Panc1 (cell line): ENCODE measurements at regions not wholly inside any gene's neighbourhood (a gene's known extent, or its start where the extent isn't known, plus 50 kb on each side); places are given as distances from the start of the nearest gene placed in this dataset.

Experiments
- POLR2AphosphoS5 ChIP-seq: IDR thresholded peaks from 2 replicates; pipeline ENCODE4 v1.6.1; 2012; ENCODE audit warnings: mild to moderate bottlenecking, low read depth, low read length, moderate library complexity
- SIN3A ChIP-seq: IDR thresholded peaks from 2 replicates; pipeline ENCODE4 v1.6.1; 2012; ENCODE audit warnings: low read depth, mild to moderate bottlenecking, low read length, moderate library complexity, borderline replicate concordance; ENCODE audit not compliant: insufficient read depth
- TF ChIP-seq, protein P1 (sequence below): fragments of 450-650 bp; IDR thresholded peaks from 2 replicates; pipeline ENCODE4 v1.5.1; 2017; ENCODE audit warnings: mild to moderate bottlenecking
- TF ChIP-seq, protein P2 (sequence below), 2 experiments: IDR thresholded peaks; 2 replicates each; pipeline ENCODE4 v1.6.1; 2011 to 2012; ENCODE audit warnings: low read depth in 2 of 2, control low read depth in 1 of 2, low read length in 1 of 2, mild to moderate bottlenecking in 1 of 2, moderate library complexity in 1 of 2; ENCODE audit not compliant: insufficient read depth in 1 of 2

DNA sequence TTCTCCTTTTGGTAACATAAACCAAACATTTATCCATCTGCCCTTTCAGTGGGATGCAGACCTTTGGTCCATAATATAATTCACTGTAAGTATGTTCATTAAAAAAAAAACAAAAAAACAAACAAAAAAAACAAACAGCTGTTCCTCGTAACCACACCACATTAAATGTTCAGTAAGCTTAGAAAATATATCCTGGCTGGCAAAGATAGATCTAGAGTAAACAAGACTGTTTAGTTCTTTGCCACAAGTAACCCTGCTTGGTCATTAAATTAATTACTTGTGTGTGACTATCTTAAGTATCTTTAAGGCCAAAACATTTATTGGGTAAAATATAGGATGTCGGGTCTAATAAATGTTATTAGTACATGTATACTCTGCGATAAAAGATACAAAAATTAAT, 1717.1 kb downstream of the EFNA5 start:
- no peak for TF ChIP-seq POLR2AphosphoS5
- TF ChIP-seq, protein P1, sequence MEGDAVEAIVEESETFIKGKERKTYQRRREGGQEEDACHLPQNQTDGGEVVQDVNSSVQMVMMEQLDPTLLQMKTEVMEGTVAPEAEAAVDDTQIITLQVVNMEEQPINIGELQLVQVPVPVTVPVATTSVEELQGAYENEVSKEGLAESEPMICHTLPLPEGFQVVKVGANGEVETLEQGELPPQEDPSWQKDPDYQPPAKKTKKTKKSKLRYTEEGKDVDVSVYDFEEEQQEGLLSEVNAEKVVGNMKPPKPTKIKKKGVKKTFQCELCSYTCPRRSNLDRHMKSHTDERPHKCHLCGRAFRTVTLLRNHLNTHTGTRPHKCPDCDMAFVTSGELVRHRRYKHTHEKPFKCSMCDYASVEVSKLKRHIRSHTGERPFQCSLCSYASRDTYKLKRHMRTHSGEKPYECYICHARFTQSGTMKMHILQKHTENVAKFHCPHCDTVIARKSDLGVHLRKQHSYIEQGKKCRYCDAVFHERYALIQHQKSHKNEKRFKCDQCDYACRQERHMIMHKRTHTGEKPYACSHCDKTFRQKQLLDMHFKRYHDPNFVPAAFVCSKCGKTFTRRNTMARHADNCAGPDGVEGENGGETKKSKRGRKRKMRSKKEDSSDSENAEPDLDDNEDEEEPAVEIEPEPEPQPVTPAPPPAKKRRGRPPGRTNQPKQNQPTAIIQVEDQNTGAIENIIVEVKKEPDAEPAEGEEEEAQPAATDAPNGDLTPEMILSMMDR, result no peak
- TF ChIP-seq, protein P2, sequence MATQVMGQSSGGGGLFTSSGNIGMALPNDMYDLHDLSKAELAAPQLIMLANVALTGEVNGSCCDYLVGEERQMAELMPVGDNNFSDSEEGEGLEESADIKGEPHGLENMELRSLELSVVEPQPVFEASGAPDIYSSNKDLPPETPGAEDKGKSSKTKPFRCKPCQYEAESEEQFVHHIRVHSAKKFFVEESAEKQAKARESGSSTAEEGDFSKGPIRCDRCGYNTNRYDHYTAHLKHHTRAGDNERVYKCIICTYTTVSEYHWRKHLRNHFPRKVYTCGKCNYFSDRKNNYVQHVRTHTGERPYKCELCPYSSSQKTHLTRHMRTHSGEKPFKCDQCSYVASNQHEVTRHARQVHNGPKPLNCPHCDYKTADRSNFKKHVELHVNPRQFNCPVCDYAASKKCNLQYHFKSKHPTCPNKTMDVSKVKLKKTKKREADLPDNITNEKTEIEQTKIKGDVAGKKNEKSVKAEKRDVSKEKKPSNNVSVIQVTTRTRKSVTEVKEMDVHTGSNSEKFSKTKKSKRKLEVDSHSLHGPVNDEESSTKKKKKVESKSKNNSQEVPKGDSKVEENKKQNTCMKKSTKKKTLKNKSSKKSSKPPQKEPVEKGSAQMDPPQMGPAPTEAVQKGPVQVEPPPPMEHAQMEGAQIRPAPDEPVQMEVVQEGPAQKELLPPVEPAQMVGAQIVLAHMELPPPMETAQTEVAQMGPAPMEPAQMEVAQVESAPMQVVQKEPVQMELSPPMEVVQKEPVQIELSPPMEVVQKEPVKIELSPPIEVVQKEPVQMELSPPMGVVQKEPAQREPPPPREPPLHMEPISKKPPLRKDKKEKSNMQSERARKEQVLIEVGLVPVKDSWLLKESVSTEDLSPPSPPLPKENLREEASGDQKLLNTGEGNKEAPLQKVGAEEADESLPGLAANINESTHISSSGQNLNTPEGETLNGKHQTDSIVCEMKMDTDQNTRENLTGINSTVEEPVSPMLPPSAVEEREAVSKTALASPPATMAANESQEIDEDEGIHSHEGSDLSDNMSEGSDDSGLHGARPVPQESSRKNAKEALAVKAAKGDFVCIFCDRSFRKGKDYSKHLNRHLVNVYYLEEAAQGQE (IDR thresholded peaks at IDR 0.05; ENCODE audit: insufficient read depth in 1 of 2, low read depth in 2 of 2, low read length in 1 of 2), result no peak
- TF ChIP-seq SIN3A, result no peak
